Transverse colon (tissue), 4 donors: ENCODE measurements at regions not wholly inside any gene's neighbourhood (a gene's known extent, or its start where the extent isn't known, plus 50 kb on each side); places are given as distances from the start of the nearest gene placed in this dataset.

ENCODE experiments used
- POLR2A ChIP-seq: fragments of 450-650 bp; IDR thresholded peaks from one replicate; pipeline ENCODE4 v1.6.1; 2016; ENCODE audit warnings: antibody characterized with exemption, mild to moderate bottlenecking, moderate library complexity
- POLR2AphosphoS5 ChIP-seq, 3 donors: sonication (generic); formaldehyde crosslinking; IDR thresholded peaks; one replicate each; pipeline ENCODE4 v1.6.1; 2016; ENCODE audit warnings: antibody characterized with exemption in 3 of 3
- TF ChIP-seq, protein P1 (sequence below), 5 experiments: fragments of 200-600 bp in 3 of 5; fragments of 450-650 bp in 2 of 5; sonication (generic) in 3 of 5; IDR thresholded peaks; 1 replicate in 2 of 5; 2 replicates in 3 of 5; pipeline ENCODE4 v1.5.1; 2016 to 2017; ENCODE audit warnings: antibody characterized with exemption in 5 of 5, inconsistent platforms in 3 of 5, mild to moderate bottlenecking in 2 of 5, moderate library complexity in 1 of 5

GRCh38 chr4:24319387-24319786 lies 265.0 kb downstream of the DHX15 start:
- TF ChIP-seq, protein P1, sequence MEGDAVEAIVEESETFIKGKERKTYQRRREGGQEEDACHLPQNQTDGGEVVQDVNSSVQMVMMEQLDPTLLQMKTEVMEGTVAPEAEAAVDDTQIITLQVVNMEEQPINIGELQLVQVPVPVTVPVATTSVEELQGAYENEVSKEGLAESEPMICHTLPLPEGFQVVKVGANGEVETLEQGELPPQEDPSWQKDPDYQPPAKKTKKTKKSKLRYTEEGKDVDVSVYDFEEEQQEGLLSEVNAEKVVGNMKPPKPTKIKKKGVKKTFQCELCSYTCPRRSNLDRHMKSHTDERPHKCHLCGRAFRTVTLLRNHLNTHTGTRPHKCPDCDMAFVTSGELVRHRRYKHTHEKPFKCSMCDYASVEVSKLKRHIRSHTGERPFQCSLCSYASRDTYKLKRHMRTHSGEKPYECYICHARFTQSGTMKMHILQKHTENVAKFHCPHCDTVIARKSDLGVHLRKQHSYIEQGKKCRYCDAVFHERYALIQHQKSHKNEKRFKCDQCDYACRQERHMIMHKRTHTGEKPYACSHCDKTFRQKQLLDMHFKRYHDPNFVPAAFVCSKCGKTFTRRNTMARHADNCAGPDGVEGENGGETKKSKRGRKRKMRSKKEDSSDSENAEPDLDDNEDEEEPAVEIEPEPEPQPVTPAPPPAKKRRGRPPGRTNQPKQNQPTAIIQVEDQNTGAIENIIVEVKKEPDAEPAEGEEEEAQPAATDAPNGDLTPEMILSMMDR (IDR thresholded peaks at IDR 0.05), result no peak
- TF ChIP-seq POLR2A (no peak), POLR2AphosphoS5 (IDR thresholded peaks at IDR 0.05) (no peak)
